GM13976 (cell line): ENCODE measurements at regions not wholly inside any gene's neighbourhood (a gene's known extent, or its start where the extent isn't known, plus 50 kb on each side); places are given as distances from the start of the nearest gene placed in this dataset.

ENCODE experiments used
- DNase-seq: peaks from one replicate; pipeline ENCODE4 v3.0.0; 2012; ENCODE audit warnings: low spot score
- in situ Hi-C: fragments of 300-500 bp; cut with MboI; formaldehyde crosslinking; loops from one replicate; pipeline ENCODE4 v1.12.0; 2022; ENCODE audit warnings: low sequenced_read_pairs, mixed read lengths, inconsistent platforms; ENCODE audit not compliant: unreplicated experiment
- TF ChIP-seq, protein P1 (sequence below): IDR thresholded peaks from 2 replicates; pipeline ENCODE4 v1.5.1; 2012; ENCODE audit warnings: borderline replicate concordance, mild to moderate bottlenecking; ENCODE audit not compliant: insufficient read depth; ENCODE audit errors: extremely low read depth, missing control alignments, control extremely low read depth

GRCh38 chr6:40108736-40109135, 174.5 kb upstream of the MOCS1 start:
- DNase-seq, result no peak
- in situ Hi-C loops, result no loop called here
- TF ChIP-seq, protein P1, sequence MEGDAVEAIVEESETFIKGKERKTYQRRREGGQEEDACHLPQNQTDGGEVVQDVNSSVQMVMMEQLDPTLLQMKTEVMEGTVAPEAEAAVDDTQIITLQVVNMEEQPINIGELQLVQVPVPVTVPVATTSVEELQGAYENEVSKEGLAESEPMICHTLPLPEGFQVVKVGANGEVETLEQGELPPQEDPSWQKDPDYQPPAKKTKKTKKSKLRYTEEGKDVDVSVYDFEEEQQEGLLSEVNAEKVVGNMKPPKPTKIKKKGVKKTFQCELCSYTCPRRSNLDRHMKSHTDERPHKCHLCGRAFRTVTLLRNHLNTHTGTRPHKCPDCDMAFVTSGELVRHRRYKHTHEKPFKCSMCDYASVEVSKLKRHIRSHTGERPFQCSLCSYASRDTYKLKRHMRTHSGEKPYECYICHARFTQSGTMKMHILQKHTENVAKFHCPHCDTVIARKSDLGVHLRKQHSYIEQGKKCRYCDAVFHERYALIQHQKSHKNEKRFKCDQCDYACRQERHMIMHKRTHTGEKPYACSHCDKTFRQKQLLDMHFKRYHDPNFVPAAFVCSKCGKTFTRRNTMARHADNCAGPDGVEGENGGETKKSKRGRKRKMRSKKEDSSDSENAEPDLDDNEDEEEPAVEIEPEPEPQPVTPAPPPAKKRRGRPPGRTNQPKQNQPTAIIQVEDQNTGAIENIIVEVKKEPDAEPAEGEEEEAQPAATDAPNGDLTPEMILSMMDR, result no peak

DNA sequence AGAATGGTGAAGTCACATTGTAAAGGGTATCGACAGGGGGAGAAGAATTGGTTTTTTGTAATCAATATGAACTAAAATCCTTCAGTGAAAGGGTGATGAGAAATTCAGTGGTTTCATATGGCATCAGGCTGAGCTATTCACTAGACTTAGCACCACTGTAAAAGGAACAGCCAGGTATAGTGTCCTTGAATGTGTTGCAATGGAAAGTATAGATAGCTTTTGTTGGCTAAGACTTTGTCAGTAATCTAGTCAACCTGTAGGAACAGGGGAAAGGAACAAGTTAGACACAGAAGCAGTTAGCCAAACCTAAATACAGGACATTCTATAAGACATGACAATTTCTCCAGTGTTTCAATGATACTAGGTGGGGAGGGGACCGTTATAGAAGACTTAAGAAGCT, 172.6 kb upstream of the MOCS1 start:
- in situ Hi-C loops, result no loop called here
- TF ChIP-seq, protein P1, result no peak
- no peak for DNase-seq

DNA sequence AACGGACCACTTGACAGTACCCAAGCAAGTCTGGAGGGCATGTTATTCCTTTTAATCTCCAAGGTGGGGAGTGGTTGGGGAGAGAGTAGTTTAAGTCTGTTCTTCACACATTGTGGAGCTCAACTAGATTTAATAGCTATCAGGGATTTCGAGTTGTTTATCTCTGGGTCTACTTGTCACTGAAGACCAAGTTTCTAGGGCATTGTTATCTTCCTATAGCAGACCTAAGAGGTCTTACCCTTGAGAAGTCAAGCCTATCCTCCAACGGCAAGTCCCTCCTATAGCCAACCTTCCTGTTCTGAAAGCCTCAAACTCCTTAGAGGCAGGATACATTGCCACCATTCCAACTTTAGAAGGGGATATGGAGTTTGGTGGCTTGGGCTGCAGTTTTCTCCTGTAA, 164.5 kb upstream of the MOCS1 start:
- in situ Hi-C loops, result no loop called here
- TF ChIP-seq, protein P1, result no peak
- no peak for DNase-seq

DNA sequence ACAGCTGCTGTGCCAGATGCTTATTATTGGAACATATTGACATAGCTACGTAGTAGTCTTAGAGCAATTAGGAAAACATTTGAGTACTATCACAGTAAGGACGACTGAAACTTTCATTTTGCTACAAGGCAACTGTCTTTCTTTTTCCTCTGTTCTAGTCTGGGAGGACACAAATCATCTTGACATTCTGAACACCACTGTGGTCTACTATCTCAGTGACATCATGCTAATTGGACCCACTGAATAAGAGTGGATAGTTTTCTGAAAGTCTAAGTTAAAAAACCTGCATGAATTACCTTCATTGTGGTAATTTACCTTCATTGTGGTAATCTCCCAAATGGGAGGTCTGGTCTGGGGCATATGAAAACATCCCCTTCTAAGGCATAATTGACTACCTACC, 163.3 kb upstream of the MOCS1 start:
- TF ChIP-seq, protein P1, result no peak
- DNase-seq, result no peak
- in situ Hi-C loops, result no loop called here

DNA sequence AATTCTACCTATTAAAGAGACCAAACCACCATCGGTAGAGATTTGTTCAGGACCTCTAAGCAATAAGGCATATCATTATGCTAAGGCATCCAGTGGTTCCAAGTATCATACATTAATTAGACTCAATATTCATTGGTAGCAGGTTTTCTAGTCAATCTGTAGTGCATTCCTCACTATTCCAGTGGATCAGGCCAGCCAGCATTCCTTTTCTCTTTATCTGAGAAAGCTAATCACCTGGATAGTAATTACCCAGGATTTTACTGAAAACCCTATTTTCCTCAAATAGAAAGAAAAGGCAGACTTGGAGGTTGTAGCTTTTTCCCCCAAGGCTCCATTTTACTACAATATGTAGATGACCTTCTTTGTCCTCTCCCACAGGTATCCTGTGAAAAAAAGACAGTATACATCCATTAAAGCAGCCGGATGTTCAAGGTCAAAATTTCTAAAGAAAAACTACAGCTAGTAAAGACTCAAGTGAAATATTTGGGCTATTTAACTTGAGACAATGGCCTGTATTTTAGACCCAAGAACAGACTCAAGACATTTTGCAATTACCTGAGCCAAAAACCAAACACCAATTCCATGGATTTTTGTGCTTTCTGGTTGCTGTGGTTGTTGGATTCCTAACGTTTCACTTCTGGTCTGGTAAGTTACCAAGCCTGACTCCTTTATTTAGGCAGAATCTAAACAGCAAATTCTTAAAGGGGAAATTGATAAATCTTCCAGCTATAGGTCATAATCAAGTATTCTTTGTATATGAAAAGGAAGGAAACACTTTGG, 149.1 kb upstream of the MOCS1 start:
- in situ Hi-C loops, result no loop called here
- TF ChIP-seq, protein P1, result no peak

GRCh38 chr6:40082278-40083043, 148.2 kb upstream of the MOCS1 start:
- in situ Hi-C loops, result no loop called here
- TF ChIP-seq, protein P1, result no peak

More for the DNA sequence above, 149.1 kb upstream of the MOCS1 start:
- DNase-seq, result no peak

DNA sequence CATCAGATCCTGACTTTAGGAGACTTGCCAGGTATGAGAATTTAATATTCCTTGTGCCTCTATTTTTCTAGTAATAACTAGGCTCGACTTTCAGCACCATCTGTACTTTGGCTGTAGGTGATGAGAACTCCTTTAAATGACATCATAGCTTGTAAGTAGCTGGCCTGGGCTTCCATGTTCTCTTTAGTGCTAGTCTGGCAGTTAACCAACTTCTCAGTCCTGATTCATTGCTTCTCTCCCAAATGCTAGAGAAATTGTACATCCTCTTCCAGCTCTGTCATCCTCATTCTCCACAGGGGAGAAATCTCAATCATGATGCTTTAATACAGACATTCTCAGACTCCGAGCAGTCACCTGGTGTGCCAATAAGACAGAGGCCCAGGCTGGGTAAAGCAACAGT, 143.5 kb upstream of the MOCS1 start:
- DNase-seq, result no peak
- TF ChIP-seq, protein P1, result no peak
- in situ Hi-C loops, result no loop called here

More at GRCh38 chr6:40082278-40083043, 148.2 kb upstream of the MOCS1 start:
- no peak for DNase-seq
